HG02870 (cell line): ENCODE measurements at regions not wholly inside any gene's neighbourhood (a gene's known extent, or its start where the extent isn't known, plus 50 kb on each side); places are given as distances from the start of the nearest gene placed in this dataset.

Source experiments
- ATAC-seq: cut with Tn5 transposase; IDR thresholded peaks from one replicate; pipeline ENCODE4 v1.9.1; 2021; ENCODE audit warnings: mild to moderate bottlenecking, moderate library complexity; ENCODE audit not compliant: unreplicated experiment

DNA sequence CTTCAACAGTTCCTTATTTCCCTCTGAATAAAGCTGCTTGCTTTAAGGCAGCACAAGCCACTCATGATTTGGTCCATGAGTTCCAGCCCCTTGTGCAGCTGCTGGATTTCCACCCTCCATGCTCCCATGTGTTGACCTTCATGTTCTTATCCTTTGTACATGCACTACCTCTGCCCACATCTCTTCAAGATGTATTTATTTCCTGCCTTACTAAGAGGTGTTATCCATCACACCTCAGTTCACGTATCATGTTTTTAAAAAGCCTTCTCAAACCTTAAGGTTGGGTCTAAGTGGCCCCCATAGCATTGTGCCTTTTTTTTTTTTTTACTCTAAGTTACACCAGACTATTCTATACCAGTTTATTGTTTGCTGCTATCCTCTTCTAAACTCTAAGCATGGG, 107.7 kb downstream of the SIPA1L2 start:
- no peak for ATAC-seq

GRCh38 chr1:232521660-232522059, 108.3 kb downstream of the SIPA1L2 start:
- no peak for ATAC-seq

- no peak for ATAC-seq
Measured at GRCh38 chr1:232519186-232519585, 110.7 kb downstream of the SIPA1L2 start.

DNA sequence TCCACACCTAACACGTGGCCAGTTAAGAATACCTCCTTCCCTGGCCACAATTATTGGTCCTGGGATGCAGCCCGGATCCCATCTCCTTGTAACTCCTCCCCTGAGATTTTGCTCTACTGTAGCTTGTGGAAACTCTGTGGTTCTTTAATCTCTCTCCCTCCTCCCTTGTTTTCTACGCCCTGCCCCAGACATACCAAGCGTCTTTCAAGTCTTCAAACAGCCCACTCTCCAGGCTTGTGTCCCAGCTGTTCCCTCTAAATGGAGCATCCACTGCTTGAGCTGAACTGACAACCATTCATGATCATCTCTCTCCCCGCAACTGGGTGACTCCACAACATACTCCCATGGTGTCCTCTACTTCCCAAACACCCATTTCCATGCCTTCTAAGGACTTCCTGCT, 111.6 kb downstream of the SIPA1L2 start:
- ATAC-seq: no peak

DNA sequence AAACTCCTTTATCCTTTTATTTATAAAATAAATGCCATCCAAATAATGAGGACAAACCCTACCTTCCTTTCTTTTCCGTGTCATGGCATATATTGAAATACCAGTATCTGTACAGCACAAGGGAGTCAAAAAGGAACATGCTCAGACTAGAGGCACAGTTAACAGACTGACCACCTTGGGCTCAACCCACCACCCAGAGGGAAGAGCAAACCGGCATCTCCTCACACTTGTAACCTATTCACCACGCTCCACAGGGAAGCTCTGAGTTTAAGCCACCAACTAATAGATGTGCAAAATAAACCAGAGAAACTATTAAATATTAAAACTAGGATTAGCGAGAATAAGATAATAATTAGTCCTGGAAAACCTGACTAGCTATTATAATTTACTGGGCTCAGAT, 112.7 kb downstream of the SIPA1L2 start:
- ATAC-seq: no peak

DNA sequence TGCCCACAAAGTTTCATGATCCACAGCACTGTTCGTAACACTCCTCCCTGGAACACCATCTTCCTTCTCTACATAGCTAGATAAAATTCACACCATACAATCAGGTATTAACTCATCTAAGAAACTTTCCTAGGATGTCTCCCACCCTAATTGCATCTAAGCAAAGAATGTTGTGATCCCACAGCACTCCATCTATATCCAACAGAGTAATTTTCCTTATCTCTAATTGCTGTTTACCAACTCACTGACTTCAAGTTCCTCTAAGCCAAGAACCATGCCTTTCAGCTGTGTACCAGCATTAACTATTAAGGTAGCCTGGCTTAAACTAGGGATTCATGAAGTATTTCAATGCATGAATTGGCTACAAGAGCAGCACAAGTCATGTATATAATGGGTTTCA, 114.2 kb downstream of the SIPA1L2 start:
- ATAC-seq: no peak

- no peak for ATAC-seq
Measured at GRCh38 chr1:232512712-232513111, 117.2 kb downstream of the SIPA1L2 start.

DNA sequence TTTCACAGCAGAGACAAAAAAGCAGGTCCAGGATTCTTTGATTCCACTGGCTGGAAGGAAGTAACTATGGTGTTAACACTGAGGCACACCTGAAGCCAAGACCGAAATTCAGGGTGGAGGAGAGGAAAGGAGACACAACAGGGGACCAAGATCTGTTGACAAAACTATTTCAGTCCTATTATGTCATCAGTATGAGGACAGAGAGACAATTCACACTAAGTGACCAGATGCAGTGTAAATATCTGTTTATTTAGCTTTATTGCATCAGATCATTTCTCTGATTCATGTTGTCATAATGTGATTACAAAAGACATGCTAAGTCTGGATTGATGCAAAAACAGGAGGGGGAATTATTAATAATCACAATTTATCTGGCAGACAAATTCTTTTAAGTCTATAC, 118.8 kb downstream of the SIPA1L2 start:
- ATAC-seq: no peak

GRCh38 chr1:232510367-232511110, 119.4 kb downstream of the SIPA1L2 start:
- ATAC-seq: no peak

GRCh38 chr1:232509570-232509969, 120.4 kb downstream of the SIPA1L2 start:
- no peak for ATAC-seq

GRCh38 chr1:232508130-232508701, 121.7 kb downstream of the SIPA1L2 start:
- ATAC-seq: no peak

DNA sequence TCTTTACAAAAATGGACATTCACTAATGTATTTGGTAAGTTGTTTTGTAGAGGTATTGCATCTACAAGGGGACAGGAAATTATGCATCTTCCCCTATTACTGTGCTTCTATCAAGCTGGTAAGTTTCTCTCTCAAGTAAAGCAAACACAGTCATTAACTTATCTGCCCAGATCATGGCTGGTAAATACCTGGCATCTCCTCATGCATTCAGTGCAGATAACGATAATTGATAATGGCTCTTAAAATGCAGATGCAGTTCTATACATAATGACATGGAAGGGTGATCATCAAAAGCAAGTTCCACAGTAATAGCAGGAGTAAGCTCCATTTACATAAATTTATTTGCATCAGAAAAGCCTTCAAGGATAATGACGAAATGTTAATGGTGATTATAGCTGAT, 122.4 kb downstream of the SIPA1L2 start:
- ATAC-seq: no peak

DNA sequence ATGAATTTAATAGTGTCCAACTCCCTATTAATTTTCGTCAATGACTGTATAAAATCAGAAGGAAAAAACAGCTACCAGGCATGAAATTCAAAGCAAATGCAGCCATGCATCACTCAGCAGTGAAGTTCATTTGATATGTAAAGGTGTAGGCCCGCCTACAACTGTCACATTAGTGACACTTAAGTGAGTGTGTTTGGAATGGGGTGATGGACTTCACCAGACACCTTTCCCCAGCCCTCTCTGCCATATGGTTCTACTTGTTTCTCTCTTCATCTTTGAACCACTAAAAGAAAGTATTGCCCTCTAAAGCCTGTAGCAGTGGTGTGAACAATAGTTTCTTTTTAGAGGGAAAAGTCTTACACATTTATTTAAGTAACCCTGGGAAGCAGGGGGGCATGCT, 124.0 kb downstream of the SIPA1L2 start:
- no peak for ATAC-seq

GRCh38 chr1:232504651-232505050, 125.3 kb downstream of the SIPA1L2 start:
- no peak for ATAC-seq

DNA sequence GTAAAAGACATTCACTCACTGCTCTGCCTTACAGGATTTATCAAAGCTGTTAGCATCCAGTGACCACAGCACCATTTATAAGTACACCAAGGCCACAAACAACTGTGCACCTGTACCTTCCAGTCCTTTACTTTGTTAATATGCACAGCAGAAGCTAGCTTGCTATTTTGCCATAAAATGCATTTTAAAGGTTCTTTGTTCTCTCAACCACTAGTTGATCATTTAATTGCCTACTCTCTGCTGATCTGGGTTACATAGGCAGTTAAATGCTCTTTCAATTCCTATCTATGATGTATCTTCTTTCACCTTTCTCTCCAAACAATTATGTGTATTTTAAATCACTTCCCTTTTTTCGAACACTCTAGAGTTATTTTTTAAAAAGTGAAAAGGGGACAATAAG, 126.4 kb downstream of the SIPA1L2 start:
- ATAC-seq: no peak

GRCh38 chr1:232501854-232502253, 128.1 kb downstream of the SIPA1L2 start:
- no peak for ATAC-seq

DNA sequence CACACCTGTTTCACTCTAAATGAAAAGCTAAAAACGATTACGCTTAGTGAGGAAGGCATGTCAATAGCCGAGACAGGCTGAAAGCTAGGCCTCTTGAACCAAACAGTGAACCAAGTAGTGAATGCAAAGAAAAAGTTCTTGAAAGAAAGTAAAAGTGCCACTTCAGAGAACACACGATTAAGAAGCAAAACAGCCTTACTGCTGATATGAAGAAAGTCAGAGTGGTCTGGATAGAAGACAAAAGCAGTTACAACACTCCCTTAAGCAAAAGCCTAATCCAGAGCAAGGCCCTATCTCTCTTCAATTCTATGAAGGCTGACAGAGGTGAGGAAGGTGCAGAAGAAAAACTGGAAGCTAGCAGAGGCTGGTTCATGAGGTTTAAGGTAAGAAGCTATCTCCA, 130.7 kb downstream of the SIPA1L2 start:
- no peak for ATAC-seq

GRCh38 chr1:232493869-232494268, 136.1 kb downstream of the SIPA1L2 start:
- no peak for ATAC-seq

- no peak for ATAC-seq
Measured at GRCh38 chr1:232489256-232489655, 140.7 kb downstream of the SIPA1L2 start.

DNA sequence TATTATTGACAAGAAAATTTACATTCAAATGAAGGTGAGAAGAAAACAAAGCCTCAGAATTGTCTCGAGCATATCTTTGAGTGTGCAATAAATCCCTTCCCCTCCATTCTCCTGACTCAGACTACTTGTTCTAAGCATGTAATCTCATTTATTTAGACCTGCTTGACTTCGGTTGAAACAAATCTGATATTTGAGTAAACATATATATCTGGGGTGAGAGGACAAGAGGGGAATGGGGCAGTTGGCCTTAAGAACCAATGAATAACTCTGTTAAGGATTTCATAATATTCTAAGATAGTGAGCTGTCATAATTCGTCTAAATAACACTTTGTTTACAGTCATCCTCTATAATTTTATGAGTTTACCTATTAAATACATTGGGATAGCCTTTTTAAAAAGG, 142.7 kb downstream of the SIPA1L2 start:
- ATAC-seq: no peak

DNA sequence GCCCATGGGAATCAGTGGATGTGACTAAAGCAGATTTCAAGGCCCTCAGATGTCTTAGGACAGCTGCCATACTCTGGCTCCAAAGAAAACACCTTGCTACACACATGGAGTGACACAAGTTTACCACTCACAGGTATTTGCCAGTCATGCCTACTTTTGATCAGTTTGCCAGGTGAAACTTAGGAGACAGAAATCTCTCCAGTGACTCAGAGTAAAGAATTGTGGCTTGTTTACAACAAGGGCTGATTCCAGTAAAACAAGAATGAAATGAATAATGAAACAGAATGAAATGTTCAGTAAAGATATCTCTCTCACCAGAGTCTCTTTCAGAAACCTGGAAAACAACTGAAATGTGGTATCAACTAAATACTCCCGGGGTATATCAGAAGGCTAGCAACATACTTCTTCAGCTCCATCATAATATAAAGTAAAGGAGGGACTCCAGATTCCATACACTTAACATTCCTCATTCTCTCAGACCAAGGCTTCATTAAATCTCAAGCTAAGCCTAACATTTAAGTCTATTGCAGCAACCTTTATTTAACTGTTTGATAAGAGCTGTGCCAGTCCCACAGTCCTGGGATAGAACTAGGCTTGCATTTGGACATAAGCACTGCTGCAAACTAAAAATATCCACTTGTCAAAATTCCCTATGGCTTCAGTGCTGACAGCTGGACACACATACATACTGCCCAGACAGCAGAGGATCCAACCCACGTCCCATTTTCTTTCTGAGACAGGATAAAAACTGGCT, 143.3 kb downstream of the SIPA1L2 start:
- no peak for ATAC-seq

- ATAC-seq: no peak
Measured at GRCh38 chr1:232486006-232486405, 143.9 kb downstream of the SIPA1L2 start.
